ENCODE measurements at regions not wholly inside any gene's neighbourhood (a gene's known extent, or its start where the extent isn't known, plus 50 kb on each side); places are given as distances from the start of the nearest gene placed in this dataset.

DNA sequence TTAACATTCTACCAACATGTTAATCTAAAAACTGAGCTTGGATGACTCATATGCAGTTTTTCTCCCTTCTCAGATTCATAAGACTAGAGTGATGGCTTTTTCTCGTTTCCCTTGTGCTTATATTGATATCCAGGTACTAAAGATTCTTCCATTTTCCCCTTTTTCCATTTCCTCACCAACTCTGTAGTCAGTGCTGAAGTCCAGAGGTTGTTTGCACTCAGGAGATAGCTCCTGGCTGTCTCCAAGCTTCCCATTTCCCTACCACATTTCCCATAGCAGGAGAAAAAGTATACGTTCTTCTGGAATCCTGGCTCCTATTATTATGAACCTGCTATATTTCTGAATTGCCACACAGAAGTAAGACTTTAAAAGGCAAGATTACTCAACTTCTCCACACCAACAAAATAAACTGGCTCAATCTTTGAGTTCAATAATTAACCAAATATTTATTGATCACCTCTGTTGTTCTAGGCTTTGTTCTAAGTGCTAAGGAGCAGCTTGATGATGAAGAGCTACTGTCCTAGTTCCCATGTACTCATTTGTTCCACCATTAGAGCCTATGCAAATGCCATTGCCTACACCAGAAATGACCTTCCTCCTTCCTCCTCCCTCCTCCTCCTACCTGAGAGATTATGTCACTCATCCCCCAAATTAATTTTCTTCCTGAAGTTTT, 454.4 kb upstream of the RPS6KA3 start:
- no peaks in the 10 kb centered on the region for H3K9me2 ChIP-seq (ENCODE audit: insufficient read depth)
- no peak for DNase-seq (ENCODE audit: low read depth, low spot score)
- TF ChIP-seq SP1 (IDR thresholded peaks at IDR 0.05; ENCODE audit: low read depth): no peak
- no peak for TF ChIP-seq YY1 (IDR thresholded peaks at IDR 0.05; ENCODE audit: extremely low read depth, insufficient replicate concordance, low read depth, low read length)
- TF ChIP-seq, protein P1, sequence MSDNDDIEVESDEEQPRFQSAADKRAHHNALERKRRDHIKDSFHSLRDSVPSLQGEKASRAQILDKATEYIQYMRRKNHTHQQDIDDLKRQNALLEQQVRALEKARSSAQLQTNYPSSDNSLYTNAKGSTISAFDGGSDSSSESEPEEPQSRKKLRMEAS (IDR thresholded peaks at IDR 0.05): no peak
- TF ChIP-seq, protein P2, sequence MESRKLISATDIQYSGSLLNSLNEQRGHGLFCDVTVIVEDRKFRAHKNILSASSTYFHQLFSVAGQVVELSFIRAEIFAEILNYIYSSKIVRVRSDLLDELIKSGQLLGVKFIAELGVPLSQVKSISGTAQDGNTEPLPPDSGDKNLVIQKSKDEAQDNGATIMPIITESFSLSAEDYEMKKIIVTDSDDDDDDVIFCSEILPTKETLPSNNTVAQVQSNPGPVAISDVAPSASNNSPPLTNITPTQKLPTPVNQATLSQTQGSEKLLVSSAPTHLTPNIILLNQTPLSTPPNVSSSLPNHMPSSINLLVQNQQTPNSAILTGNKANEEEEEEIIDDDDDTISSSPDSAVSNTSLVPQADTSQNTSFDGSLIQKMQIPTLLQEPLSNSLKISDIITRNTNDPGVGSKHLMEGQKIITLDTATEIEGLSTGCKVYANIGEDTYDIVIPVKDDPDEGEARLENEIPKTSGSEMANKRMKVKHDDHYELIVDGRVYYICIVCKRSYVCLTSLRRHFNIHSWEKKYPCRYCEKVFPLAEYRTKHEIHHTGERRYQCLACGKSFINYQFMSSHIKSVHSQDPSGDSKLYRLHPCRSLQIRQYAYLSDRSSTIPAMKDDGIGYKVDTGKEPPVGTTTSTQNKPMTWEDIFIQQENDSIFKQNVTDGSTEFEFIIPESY (IDR thresholded peaks at IDR 0.05; ENCODE audit: extremely low read depth, insufficient replicate concordance, low read length): no peak
- TF ChIP-seq ZNF274 (IDR thresholded peaks at IDR 0.05; ENCODE audit: low read depth, low read length): no peak
- TF ChIP-seq ZFX (IDR thresholded peaks at IDR 0.05): no peak
- TF ChIP-seq EZH2phosphoT487 (IDR thresholded peaks at IDR 0.05; ENCODE audit: borderline replicate concordance): no peak
- TF ChIP-seq POLR2AphosphoS5 (IDR thresholded peaks at IDR 0.05; ENCODE audit: low read depth, low read length): no peak
- RAD21 ChIA-PET (ENCODE audit: low non-redundant PET in 1 of 2, low total read pairs in 2 of 2, uncharacterized antibody in 2 of 2, unreplicated experiment in 2 of 2): no interaction called here
- H3K27me3 ChIP-seq (ENCODE audit: insufficient read depth, low read length): no peaks in the 10 kb centered on the region
- H3K4me3 ChIP-seq (replicated peaks in 1 of 2; ENCODE audit: low read depth in 1 of 2, low read length in 2 of 2): no peak overlapping the region
- H2AFZ ChIP-seq (ENCODE audit: low read depth, low read length, poor library complexity, severe bottlenecking): no peak overlapping the region
- no peaks in the 10 kb centered on the region for H3K9me3 ChIP-seq (ENCODE audit: control insufficient read depth in 1 of 2, insufficient read depth in 1 of 2, low read depth in 1 of 2, low read length in 2 of 2)
- BruUV-seq (replicated peaks): no TSS peak
- H3K36me3 ChIP-seq (ENCODE audit: control insufficient read depth in 1 of 2, insufficient read depth in 2 of 2, low read length in 2 of 2): no peaks in the 10 kb centered on the region
- CTCF ChIA-PET: no interaction called here
- intact Hi-C loops (cut with micrococcal nuclease): no loop called here
- ATAC-seq: no peak
- no peaks in the 10 kb centered on the region for H3K4me1 ChIP-seq (ENCODE audit: control insufficient read depth in 1 of 2, insufficient read depth in 2 of 2, low read length in 2 of 2)
- H3K27ac ChIP-seq (ENCODE audit: low read depth, low read length): no peak overlapping the region
- POLR2A ChIA-PET: no interaction called here
- H3K9ac ChIP-seq (ENCODE audit: low read length): no peak overlapping the region
- no peaks in the 10 kb centered on the region for H4K20me1 ChIP-seq (ENCODE audit: insufficient read depth)
- no peaks in the 10 kb centered on the region for H3K79me2 ChIP-seq (ENCODE audit: insufficient read depth, low read length)
- no peak overlapping the region for H3K4me2 ChIP-seq (ENCODE audit: low read length)
